Mononuclear cell (primary cell): ENCODE measurements at regions not wholly inside any gene's neighbourhood (a gene's known extent, or its start where the extent isn't known, plus 50 kb on each side); places are given as distances from the start of the nearest gene placed in this dataset.
"Not testable (repeated sequence)": the region's sequence is repeated elsewhere in the genome, so short reads cannot be mapped to it uniquely, and the experiment has no call there.

Experiments
- H3K27me3 ChIP-seq: 2 replicates; pipeline ENCODE4 v1.6.0; 2011; ENCODE audit warnings: low read length, control low read depth; ENCODE audit not compliant: insufficient read depth
- H3K4me1 ChIP-seq: 2 replicates; pipeline ENCODE4 v1.5.1; 2011; ENCODE audit warnings: mild to moderate bottlenecking, low read length, control low read depth; ENCODE audit not compliant: insufficient read depth
- H3K4me3 ChIP-seq: 2 replicates; pipeline ENCODE4 v1.5.1; 2011; ENCODE audit warnings: mild to moderate bottlenecking, low read length, moderate library complexity
- H3K9me3 ChIP-seq: 2 replicates; pipeline ENCODE4 v1.5.1; 2011; ENCODE audit warnings: low read depth, mild to moderate bottlenecking, control low read depth, low read length

GRCh38 chr11:112537026-112537425, 276.4 kb upstream of the PLET1 start:
- H3K27me3 ChIP-seq: peaks cover 4% of the 10 kb centered on the region
- no peaks in the 10 kb centered on the region for H3K4me1 ChIP-seq
- H3K4me3 ChIP-seq: no peak overlapping the region
- no peaks in the 10 kb centered on the region for H3K9me3 ChIP-seq

GRCh38 chr11:112537846-112538330, 277.2 kb upstream of the PLET1 start:
- Histone ChIP-seq H3K4me1 (no peaks in the 10 kb centered on the region), H3K9me3 (no peaks in the 10 kb centered on the region), H3K27me3 (peaks cover 4% of the 10 kb centered on the region), H3K4me3 (no peak overlapping the region)

- Histone ChIP-seq H3K27me3 (peaks cover 3% of the 10 kb centered on the region), H3K9me3 (no peaks in the 10 kb centered on the region), H3K4me1 (no peaks in the 10 kb centered on the region), H3K4me3 (no peak overlapping the region)
Observed at GRCh38 chr11:112538534-112539280, 278.0 kb upstream of the PLET1 start.

GRCh38 chr11:112539281-112539555, 278.6 kb upstream of the PLET1 start:
- not testable (repeated sequence) for H3K9me3 ChIP-seq, H3K4me3 ChIP-seq, H3K4me1 ChIP-seq, H3K27me3 ChIP-seq

- H3K4me1 ChIP-seq: no peaks in the 10 kb centered on the region
- H3K9me3 ChIP-seq: no peaks in the 10 kb centered on the region
- H3K4me3 ChIP-seq: no peak overlapping the region
- H3K27me3 ChIP-seq: no peaks in the 10 kb centered on the region
Observed at GRCh38 chr11:112539741-112540140, 279.1 kb upstream of the PLET1 start.

- Histone ChIP-seq H3K4me3 (no peak overlapping the region), H3K27me3 (no peaks in the 10 kb centered on the region), H3K9me3 (no peaks in the 10 kb centered on the region), H3K4me1 (no peaks in the 10 kb centered on the region)
Observed at GRCh38 chr11:112540261-112540660, 279.6 kb upstream of the PLET1 start.

- no peak overlapping the region for H3K4me3 ChIP-seq
Observed at GRCh38 chr11:112541140-112542046, 280.7 kb upstream of the PLET1 start.

GRCh38 chr11:112542479-112542878, 281.8 kb upstream of the PLET1 start:
- Histone ChIP-seq H3K4me3 (no peak overlapping the region), H3K27me3 (no peaks in the 10 kb centered on the region), H3K4me1 (no peaks in the 10 kb centered on the region), H3K9me3 (no peaks in the 10 kb centered on the region)

More at GRCh38 chr11:112541140-112542046, 280.7 kb upstream of the PLET1 start:
- Histone ChIP-seq H3K27me3 (no peaks in the 10 kb centered on the region), H3K9me3 (no peaks in the 10 kb centered on the region), H3K4me1 (no peaks in the 10 kb centered on the region)

GRCh38 chr11:112543390-112543789, 282.7 kb upstream of the PLET1 start:
- Histone ChIP-seq H3K27me3 (no peaks in the 10 kb centered on the region), H3K4me3 (no peak overlapping the region), H3K9me3 (no peaks in the 10 kb centered on the region), H3K4me1 (no peaks in the 10 kb centered on the region)

- H3K4me1 ChIP-seq: no peaks in the 10 kb centered on the region
- H3K9me3 ChIP-seq: no peaks in the 10 kb centered on the region
- no peaks in the 10 kb centered on the region for H3K27me3 ChIP-seq
- no peak overlapping the region for H3K4me3 ChIP-seq
Observed at GRCh38 chr11:112548641-112549040, 288.0 kb upstream of the PLET1 start.

- Histone ChIP-seq H3K27me3 (no peaks in the 10 kb centered on the region), H3K4me3 (no peak overlapping the region), H3K9me3 (no peaks in the 10 kb centered on the region), H3K4me1 (no peaks in the 10 kb centered on the region)
Observed at GRCh38 chr11:112553205-112553731, 292.6 kb upstream of the PLET1 start.

- Histone ChIP-seq H3K27me3 (no peaks in the 10 kb centered on the region), H3K9me3 (no peaks in the 10 kb centered on the region), H3K4me3 (no peak overlapping the region), H3K4me1 (no peaks in the 10 kb centered on the region)
Observed at GRCh38 chr11:112554586-112554985, 293.9 kb upstream of the PLET1 start.

GRCh38 chr11:112555491-112556364, 295.1 kb upstream of the PLET1 start:
- H3K4me3 ChIP-seq: no peak overlapping the region
- no peaks in the 10 kb centered on the region for H3K9me3 ChIP-seq
- no peaks in the 10 kb centered on the region for H3K4me1 ChIP-seq
- no peaks in the 10 kb centered on the region for H3K27me3 ChIP-seq

- H3K9me3 ChIP-seq: no peaks in the 10 kb centered on the region
- H3K4me3 ChIP-seq: no peak overlapping the region
- H3K27me3 ChIP-seq: no peaks in the 10 kb centered on the region
Observed at GRCh38 chr11:112558691-112559090, 298.0 kb upstream of the PLET1 start.

GRCh38 chr11:112563808-112564207, 303.1 kb upstream of the PLET1 start:
- Histone ChIP-seq H3K4me3 (no peak overlapping the region), H3K9me3 (no peaks in the 10 kb centered on the region), H3K27me3 (peaks cover under 1% of the 10 kb centered on the region)

More at GRCh38 chr11:112558691-112559090, 298.0 kb upstream of the PLET1 start:
- H3K4me1 ChIP-seq: no peaks in the 10 kb centered on the region

More at GRCh38 chr11:112563808-112564207, 303.1 kb upstream of the PLET1 start:
- no peaks in the 10 kb centered on the region for H3K4me1 ChIP-seq
